GM12878 (cell line): ENCODE measurements at regions not wholly inside any gene's neighbourhood (a gene's known extent, or its start where the extent isn't known, plus 50 kb on each side); places are given as distances from the start of the nearest gene placed in this dataset.

Experiments used
- ATAC-seq: fragments of 200-7000 bp; cut with Tn5 transposase; 3 replicates; pipeline ENCODE4 v1.9.1; 2020; ENCODE audit warnings: mild to moderate bottlenecking, moderate library complexity
- BruUV-seq: library from RNA; stranded (reverse); fragments of 400-500 nt; replicated peaks from 2 replicates; lab custom pipeline; 2021; lab: Mats Ljungman, UMichigan
- CTCF ChIA-PET: fragments of 300-600 bp; sonication (Branson Sonifier 250); formaldehyde crosslinking; extraction: SDS; loops from one replicate; lab custom pipeline; 2021; ENCODE audit warnings: inconsistent platforms; lab: Yijun Ruan, JAX
- POLR2A ChIA-PET: fragments of 350-600 bp; formaldehyde crosslinking; extraction: SDS; loops from one replicate; lab custom pipeline; 2021; ENCODE audit warnings: inconsistent platforms; lab: Charles Lee
- RAD21 ChIA-PET: fragments of 300-600 bp; sonication (Branson Sonifier 250); formaldehyde crosslinking; loops from one replicate; lab custom pipeline; 2023; ENCODE audit warnings: antibody characterized with exemption; ENCODE audit not compliant: unreplicated experiment; lab: Charles Lee
- SMC1A ChIA-PET: fragments of 300-600 bp; sonication (Branson Sonifier 250); formaldehyde crosslinking; loops from one replicate; lab custom pipeline; 2023; ENCODE audit not compliant: unreplicated experiment, uncharacterized antibody; lab: Charles Lee
- DNase-seq: peaks from one replicate; pipeline ENCODE4 v3.0.0-alpha.2; 2011; ENCODE audit warnings: low read depth, low spot score
- FAIRE-seq: peaks from 3 replicates; lab custom pipeline; 2011; peaks lifted over from hg19 to GRCh38; lab: Jason Lieb, UNC
- H2AFZ ChIP-seq: 2 replicates; pipeline ENCODE4 v1.6.0; 2011; ENCODE audit warnings: low read depth, low read length, control low read depth; ENCODE audit not compliant: control insufficient read depth
- H3K27ac ChIP-seq: 2 replicates; pipeline ENCODE4 v1.5.1; 2011; ENCODE audit warnings: control low read depth; ENCODE audit not compliant: control insufficient read depth, insufficient read depth
- H3K27me3 ChIP-seq, 2 experiments: replicated peaks in 1 of 2; 2 replicates each; pipeline versions ENCODE4 v1.6.0 to v1.6.1; 2011; ENCODE audit warnings: low read length in 1 of 2; ENCODE audit not compliant: control insufficient read depth in 2 of 2, insufficient read depth in 2 of 2
- H3K36me3 ChIP-seq, 2 experiments: 2 replicates each; pipeline ENCODE4 v1.5.1; 2011; ENCODE audit warnings: low read length in 1 of 2; ENCODE audit not compliant: control insufficient read depth in 2 of 2, insufficient read depth in 2 of 2
- H3K4me1 ChIP-seq: 2 replicates; pipeline ENCODE4 v1.6.1; 2011; ENCODE audit warnings: mild to moderate bottlenecking, low read length, moderate library complexity, mixed read lengths; ENCODE audit not compliant: control insufficient read depth, insufficient read depth
- H3K4me2 ChIP-seq: 2 replicates; pipeline ENCODE4 v1.6.0; 2011; ENCODE audit warnings: control low read depth; ENCODE audit not compliant: control insufficient read depth, insufficient read depth
- H3K4me3 ChIP-seq: fragments of 200-600 bp; sonication (generic); 2 replicates; pipeline ENCODE4 v1.5.1; 2016
- H3K79me2 ChIP-seq: 2 replicates; pipeline ENCODE4 v1.6.0; 2011; ENCODE audit warnings: low read length; ENCODE audit not compliant: control insufficient read depth, insufficient read depth
- H3K9ac ChIP-seq: 2 replicates; pipeline ENCODE4 v1.8.0; 2011; ENCODE audit warnings: low read length, control low read depth, mixed read lengths; ENCODE audit not compliant: control insufficient read depth, insufficient read depth
- H3K9me3 ChIP-seq: replicated peaks from 3 replicates; pipeline ENCODE4 v1.5.1; 2011; ENCODE audit warnings: mild to moderate bottlenecking, low read length; ENCODE audit not compliant: control insufficient read depth, insufficient read depth
- H4K20me1 ChIP-seq: 2 replicates; pipeline ENCODE4 v1.6.0; 2011; ENCODE audit not compliant: control insufficient read depth, insufficient read depth
- BACH1 ChIP-seq: fragments of 450-650 bp; IDR thresholded peaks from 2 replicates; pipeline ENCODE4 v1.6.1; 2017; ENCODE audit warnings: mild to moderate bottlenecking, borderline replicate concordance
- JUND ChIP-seq: IDR thresholded peaks from 2 replicates; pipeline ENCODE4 v1.6.1; 2012; ENCODE audit warnings: low read depth, mild to moderate bottlenecking, low read length, improper control_type of control experiment, moderate library complexity
- MEF2B ChIP-seq: fragments of 450-650 bp; IDR thresholded peaks from 2 replicates; pipeline ENCODE4 v1.6.1; 2018; ENCODE audit warnings: mild to moderate bottlenecking, moderate library complexity; ENCODE audit not compliant: partially characterized antibody, poor library complexity, severe bottlenecking
- NR2C2 ChIP-seq: IDR thresholded peaks from 2 replicates; pipeline ENCODE4 v1.6.1; 2011; ENCODE audit warnings: borderline replicate concordance, low read depth; ENCODE audit not compliant: control insufficient read depth, insufficient read length
- POLR2AphosphoS2 ChIP-seq: IDR thresholded peaks from 2 replicates; pipeline ENCODE4 v1.6.1; 2011; ENCODE audit warnings: low read depth, mild to moderate bottlenecking, low read length, improper control_type of control experiment, moderate library complexity
- RB1 ChIP-seq: fragments of 450-650 bp; formaldehyde crosslinking; IDR thresholded peaks from 2 replicates; pipeline ENCODE4 v1.6.1; 2017; ENCODE audit warnings: mild to moderate bottlenecking, borderline replicate concordance
- SREBF1 ChIP-seq: IDR thresholded peaks from 2 replicates; pipeline ENCODE4 v1.6.1; 2012; ENCODE audit warnings: mild to moderate bottlenecking, low read length
- SUPT20H ChIP-seq: IDR thresholded peaks from 2 replicates; pipeline ENCODE4 v1.6.1; 2011; ENCODE audit warnings: low read depth, mild to moderate bottlenecking, low read length, moderate library complexity, borderline replicate concordance; ENCODE audit not compliant: control insufficient read depth
- WRNIP1 ChIP-seq: IDR thresholded peaks from 2 replicates; pipeline ENCODE4 v1.6.1; 2011; ENCODE audit warnings: low read depth, low read length, improper control_type of control experiment, borderline replicate concordance
- ZBED1 ChIP-seq: IDR thresholded peaks from 2 replicates; pipeline ENCODE4 v1.6.1; 2016; ENCODE audit warnings: borderline replicate concordance
- ZNF217 ChIP-seq: fragments of 450-650 bp; IDR thresholded peaks from 2 replicates; pipeline ENCODE4 v1.6.1; 2017; ENCODE audit warnings: antibody characterized with exemption, mild to moderate bottlenecking
- WGBS: methylation state at CpG from one replicate; pipeline ENCODE4 v1.1.6; 2016; ENCODE audit warnings: low lambda C conversion rate; ENCODE audit not compliant: insufficient replicate concordance, insufficient coverage; ENCODE audit errors: missing lambda C conversion rate; 5-methylcytosine and 5-hydroxymethylcytosine counted together
- in situ Hi-C: fragments of 300-500 bp; cut with MboI; formaldehyde crosslinking; loops from 9 replicates; pipeline ENCODE4 v1.14.3; 2018; ENCODE audit warnings: mixed read lengths
- intact Hi-C: fragments of 100-400 bp; cut with micrococcal nuclease; formaldehyde crosslinking; loops from one replicate; pipeline ENCODE4 v1.14.2; 2022; ENCODE audit not compliant: unreplicated experiment
- TF ChIP-seq, protein P1 (sequence below): fragments of 450-650 bp; formaldehyde crosslinking; IDR thresholded peaks from 2 replicates; pipeline ENCODE4 v1.4.0; 2022; ENCODE audit warnings: mild to moderate bottlenecking, moderate library complexity
- TF ChIP-seq, protein P2 (sequence below): fragments of 450-650 bp; IDR thresholded peaks from 2 replicates; pipeline ENCODE4 v1.6.1; 2018; ENCODE audit warnings: borderline replicate concordance, mild to moderate bottlenecking; ENCODE audit not compliant: partially characterized antibody
- TF ChIP-seq, protein P3 (sequence below): fragments of 450-650 bp; IDR thresholded peaks from 2 replicates; pipeline ENCODE4 v1.6.1; 2017; ENCODE audit warnings: mild to moderate bottlenecking, moderate library complexity

DNA sequence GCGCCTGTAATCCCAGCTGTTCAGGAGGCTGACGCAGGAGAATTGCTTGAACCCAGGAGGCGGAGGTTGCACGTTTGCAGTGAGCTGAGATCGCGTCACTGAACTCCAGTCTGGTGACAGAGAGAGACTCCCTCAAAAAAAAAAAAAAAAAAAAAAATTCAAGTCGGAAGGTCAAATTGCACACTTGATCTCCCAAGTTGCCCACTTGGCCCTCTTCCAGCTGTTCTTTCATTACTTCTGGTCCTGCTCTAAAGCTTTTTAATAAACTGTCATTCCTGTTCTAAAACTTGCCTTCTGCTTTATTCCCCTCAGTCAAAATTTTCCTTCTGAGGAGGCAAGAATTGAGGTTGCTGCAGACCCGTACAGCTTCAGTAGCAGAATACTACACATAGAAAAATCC lies 2358.0 kb downstream of the ARAP2 start:
- no peaks in the 10 kb centered on the region for H3K27me3 ChIP-seq
- no peak overlapping the region for H3K4me3 ChIP-seq
- no peak overlapping the region for H3K9ac ChIP-seq
- ChIA-PET SMC1A (interaction anchor here (0.6 kb wide), 1 partner anchor 532 kb away, joined by 3 read pairs; no protein-coding TSS in a partner anchor), POLR2A (interaction anchor here (0.7 kb wide), 1 partner anchor 58 kb away, joined by 4 read pairs; no protein-coding TSS in a partner anchor), RAD21 (no interaction called here), CTCF (no interaction called here)
- no peak overlapping the region for H3K27ac ChIP-seq
- ATAC-seq (no peak), FAIRE-seq (no peak), DNase-seq (no peak)
- H3K9me3 ChIP-seq = no peaks in the 10 kb centered on the region
- BruUV-seq = no TSS peak
- H3K36me3 ChIP-seq = no peaks in the 10 kb centered on the region
- intact Hi-C loops (no loop called here), in situ Hi-C loops (no loop called here)
- TF ChIP-seq ZBED1 (no peak), POLR2AphosphoS2 (no peak), ZNF217 (no peak), JUND (no peak), SREBF1 (no peak), MEF2B (no peak), NR2C2 (no peak), RB1 (no peak), SUPT20H (no peak), BACH1 (no peak), WRNIP1 (no peak)
- TF ChIP-seq, protein P1, sequence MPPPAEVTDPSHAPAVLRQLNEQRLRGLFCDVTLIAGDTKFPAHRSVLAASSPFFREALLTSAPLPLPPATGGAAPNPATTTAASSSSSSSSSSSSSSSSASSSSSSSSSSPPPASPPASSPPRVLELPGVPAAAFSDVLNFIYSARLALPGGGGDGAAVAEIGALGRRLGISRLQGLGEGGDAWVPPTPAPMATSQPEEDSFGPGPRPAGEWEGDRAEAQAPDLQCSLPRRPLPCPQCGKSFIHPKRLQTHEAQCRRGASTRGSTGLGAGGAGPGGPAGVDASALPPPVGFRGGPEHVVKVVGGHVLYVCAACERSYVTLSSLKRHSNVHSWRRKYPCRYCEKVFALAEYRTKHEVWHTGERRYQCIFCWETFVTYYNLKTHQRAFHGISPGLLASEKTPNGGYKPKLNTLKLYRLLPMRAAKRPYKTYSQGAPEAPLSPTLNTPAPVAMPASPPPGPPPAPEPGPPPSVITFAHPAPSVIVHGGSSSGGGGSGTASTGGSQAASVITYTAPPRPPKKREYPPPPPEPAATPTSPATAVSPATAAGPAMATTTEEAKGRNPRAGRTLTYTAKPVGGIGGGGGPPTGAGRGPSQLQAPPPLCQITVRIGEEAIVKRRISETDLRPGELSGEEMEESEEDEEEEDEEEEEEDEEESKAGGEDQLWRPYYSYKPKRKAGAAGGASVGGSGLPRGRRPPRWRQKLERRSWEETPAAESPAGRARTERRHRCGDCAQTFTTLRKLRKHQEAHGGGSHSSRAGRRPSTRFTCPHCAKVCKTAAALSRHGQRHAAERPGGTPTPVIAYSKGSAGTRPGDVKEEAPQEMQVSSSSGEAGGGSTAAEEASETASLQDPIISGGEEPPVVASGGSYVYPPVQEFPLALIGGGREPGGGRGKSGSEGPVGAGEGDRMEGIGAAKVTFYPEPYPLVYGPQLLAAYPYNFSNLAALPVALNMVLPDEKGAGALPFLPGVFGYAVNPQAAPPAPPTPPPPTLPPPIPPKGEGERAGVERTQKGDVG (CRISPR knock-in tag) = no peak
- TF ChIP-seq, protein P2, sequence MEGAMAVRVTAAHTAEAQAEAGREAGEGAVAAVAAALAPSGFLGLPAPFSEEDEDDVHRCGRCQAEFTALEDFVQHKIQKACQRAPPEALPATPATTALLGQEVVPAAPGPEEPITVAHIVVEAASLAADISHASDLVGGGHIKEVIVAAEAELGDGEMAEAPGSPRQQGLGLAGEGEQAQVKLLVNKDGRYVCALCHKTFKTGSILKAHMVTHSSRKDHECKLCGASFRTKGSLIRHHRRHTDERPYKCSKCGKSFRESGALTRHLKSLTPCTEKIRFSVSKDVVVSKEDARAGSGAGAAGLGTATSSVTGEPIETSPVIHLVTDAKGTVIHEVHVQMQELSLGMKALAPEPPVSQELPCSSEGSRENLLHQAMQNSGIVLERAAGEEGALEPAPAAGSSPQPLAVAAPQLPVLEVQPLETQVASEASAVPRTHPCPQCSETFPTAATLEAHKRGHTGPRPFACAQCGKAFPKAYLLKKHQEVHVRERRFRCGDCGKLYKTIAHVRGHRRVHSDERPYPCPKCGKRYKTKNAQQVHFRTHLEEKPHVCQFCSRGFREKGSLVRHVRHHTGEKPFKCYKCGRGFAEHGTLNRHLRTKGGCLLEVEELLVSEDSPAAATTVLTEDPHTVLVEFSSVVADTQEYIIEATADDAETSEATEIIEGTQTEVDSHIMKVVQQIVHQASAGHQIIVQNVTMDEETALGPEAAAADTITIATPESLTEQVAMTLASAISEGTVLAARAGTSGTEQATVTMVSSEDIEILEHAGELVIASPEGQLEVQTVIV = no peak
- TF ChIP-seq, protein P3, sequence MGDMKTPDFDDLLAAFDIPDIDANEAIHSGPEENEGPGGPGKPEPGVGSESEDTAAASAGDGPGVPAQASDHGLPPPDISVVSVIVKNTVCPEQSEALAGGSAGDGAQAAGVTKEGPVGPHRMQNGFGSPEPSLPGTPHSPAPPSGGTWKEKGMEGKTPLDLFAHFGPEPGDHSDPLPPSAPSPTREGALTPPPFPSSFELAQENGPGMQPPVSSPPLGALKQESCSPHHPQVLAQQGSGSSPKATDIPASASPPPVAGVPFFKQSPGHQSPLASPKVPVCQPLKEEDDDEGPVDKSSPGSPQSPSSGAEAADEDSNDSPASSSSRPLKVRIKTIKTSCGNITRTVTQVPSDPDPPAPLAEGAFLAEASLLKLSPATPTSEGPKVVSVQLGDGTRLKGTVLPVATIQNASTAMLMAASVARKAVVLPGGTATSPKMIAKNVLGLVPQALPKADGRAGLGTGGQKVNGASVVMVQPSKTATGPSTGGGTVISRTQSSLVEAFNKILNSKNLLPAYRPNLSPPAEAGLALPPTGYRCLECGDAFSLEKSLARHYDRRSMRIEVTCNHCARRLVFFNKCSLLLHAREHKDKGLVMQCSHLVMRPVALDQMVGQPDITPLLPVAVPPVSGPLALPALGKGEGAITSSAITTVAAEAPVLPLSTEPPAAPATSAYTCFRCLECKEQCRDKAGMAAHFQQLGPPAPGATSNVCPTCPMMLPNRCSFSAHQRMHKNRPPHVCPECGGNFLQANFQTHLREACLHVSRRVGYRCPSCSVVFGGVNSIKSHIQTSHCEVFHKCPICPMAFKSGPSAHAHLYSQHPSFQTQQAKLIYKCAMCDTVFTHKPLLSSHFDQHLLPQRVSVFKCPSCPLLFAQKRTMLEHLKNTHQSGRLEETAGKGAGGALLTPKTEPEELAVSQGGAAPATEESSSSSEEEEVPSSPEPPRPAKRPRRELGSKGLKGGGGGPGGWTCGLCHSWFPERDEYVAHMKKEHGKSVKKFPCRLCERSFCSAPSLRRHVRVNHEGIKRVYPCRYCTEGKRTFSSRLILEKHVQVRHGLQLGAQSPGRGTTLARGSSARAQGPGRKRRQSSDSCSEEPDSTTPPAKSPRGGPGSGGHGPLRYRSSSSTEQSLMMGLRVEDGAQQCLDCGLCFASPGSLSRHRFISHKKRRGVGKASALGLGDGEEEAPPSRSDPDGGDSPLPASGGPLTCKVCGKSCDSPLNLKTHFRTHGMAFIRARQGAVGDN = no peak
- H4K20me1 ChIP-seq = no peaks in the 10 kb centered on the region
- WGBS = 47% methylated on average over 7 of the region's 8 CpGs
- no peak overlapping the region for H3K4me2 ChIP-seq
- H3K4me1 ChIP-seq = no peaks in the 10 kb centered on the region
- H3K79me2 ChIP-seq = no peaks in the 10 kb centered on the region
- no peak overlapping the region for H2AFZ ChIP-seq
